Endometrium (tissue), 2 donors: ENCODE measurements at regions not wholly inside any gene's neighbourhood (a gene's known extent, or its start where the extent isn't known, plus 50 kb on each side); places are given as distances from the start of the nearest gene placed in this dataset.

ENCODE experiments used
- FAIRE-seq: peaks from 2 replicates; lab custom pipeline; 2012; peaks lifted over from hg19 to GRCh38; lab: Jason Lieb, UNC
- donor health status: control.
- donor health status: control.

- no peak for FAIRE-seq
Observed at GRCh38 chrX:147699061-147699460, 212.7 kb upstream of the FMR1 start.

GRCh38 chrX:147710301-147710700 is 201.4 kb upstream of the FMR1 start:
- FAIRE-seq: no peak

- no peak for FAIRE-seq
Observed at GRCh38 chrX:147733369-147733768, 178.3 kb upstream of the FMR1 start.

- FAIRE-seq: no peak
Observed at GRCh38 chrX:147735364-147735763, 176.4 kb upstream of the FMR1 start.

GRCh38 chrX:147736045-147736444 is 175.7 kb upstream of the FMR1 start:
- FAIRE-seq: no peak

- FAIRE-seq: no peak
Observed at GRCh38 chrX:147737690-147738089, 174.0 kb upstream of the FMR1 start.

GRCh38 chrX:147738265-147738664 is 173.5 kb upstream of the FMR1 start:
- FAIRE-seq: no peak

GRCh38 chrX:147739196-147739595 is 172.5 kb upstream of the FMR1 start:
- FAIRE-seq: no peak

- FAIRE-seq: no peak
Observed at GRCh38 chrX:147741776-147742175, 169.9 kb upstream of the FMR1 start.

GRCh38 chrX:147749308-147749707 is 162.4 kb upstream of the FMR1 start:
- FAIRE-seq: no peak

- FAIRE-seq: no peak
Observed at GRCh38 chrX:147757750-147758149, 154.0 kb upstream of the FMR1 start.

GRCh38 chrX:147763131-147763530 is 148.6 kb upstream of the FMR1 start:
- no peak for FAIRE-seq

GRCh38 chrX:147764868-147765267 is 146.9 kb upstream of the FMR1 start:
- FAIRE-seq: no peak

- FAIRE-seq: no peak
Observed at GRCh38 chrX:147770858-147771257, 140.9 kb upstream of the FMR1 start.

GRCh38 chrX:147776988-147777387 is 134.7 kb upstream of the FMR1 start:
- no peak for FAIRE-seq

- FAIRE-seq: no peak
Observed at GRCh38 chrX:147779173-147779572, 132.5 kb upstream of the FMR1 start.

- no peak for FAIRE-seq
Observed at GRCh38 chrX:147781844-147782243, 129.9 kb upstream of the FMR1 start.

GRCh38 chrX:147788641-147789350 is 122.9 kb upstream of the FMR1 start:
- no peak for FAIRE-seq

GRCh38 chrX:147800663-147801062 is 111.1 kb upstream of the FMR1 start:
- no peak for FAIRE-seq

GRCh38 chrX:147803948-147804347 is 107.8 kb upstream of the FMR1 start:
- FAIRE-seq: no peak

- FAIRE-seq: no peak
Observed at GRCh38 chrX:147811803-147812202, 99.9 kb upstream of the FMR1 start.

GRCh38 chrX:147827070-147827469 is 84.6 kb upstream of the FMR1 start:
- FAIRE-seq: no peak

- FAIRE-seq: no peak
Observed at GRCh38 chrX:147828719-147829118, 83.0 kb upstream of the FMR1 start.

- no peak for FAIRE-seq
Observed at GRCh38 chrX:147832707-147833348, 78.9 kb upstream of the FMR1 start.
